Neuron (in vitro differentiated cells): ENCODE measurements at regions not wholly inside any gene's neighbourhood (a gene's known extent, or its start where the extent isn't known, plus 50 kb on each side); places are given as distances from the start of the nearest gene placed in this dataset.

Experiments used
- H2AFZ ChIP-seq: one replicate; pipeline ENCODE4 v1.6.1; 2013; ENCODE audit warnings: low read depth, mild to moderate bottlenecking, inconsistent platforms, low read length, moderate library complexity
- H3K27me3 ChIP-seq: one replicate; pipeline ENCODE4 v1.6.1; 2013; ENCODE audit warnings: low read length; ENCODE audit not compliant: insufficient read depth
- H3K36me3 ChIP-seq: one replicate; pipeline ENCODE4 v1.6.1; 2013; ENCODE audit warnings: low read length; ENCODE audit not compliant: insufficient read depth
- H3K4me1 ChIP-seq: one replicate; pipeline ENCODE4 v1.6.1; 2013; ENCODE audit warnings: low read length; ENCODE audit not compliant: insufficient read depth
- H3K4me3 ChIP-seq: 2 replicates; pipeline ENCODE4 v1.5.1; 2013; ENCODE audit warnings: mild to moderate bottlenecking, low read length, moderate library complexity
- H3K9me3 ChIP-seq: one replicate; pipeline ENCODE4 v1.6.1; 2013; ENCODE audit warnings: low read length

GRCh38 chr14:84108746-84109457, 1421.0 kb upstream of the FLRT2 start:
- no peaks in the 10 kb centered on the region for H3K4me1 ChIP-seq
- H3K4me3 ChIP-seq: no peak overlapping the region
- H3K27me3 ChIP-seq: no peaks in the 10 kb centered on the region
- no peak overlapping the region for H2AFZ ChIP-seq
- H3K9me3 ChIP-seq: no peaks in the 10 kb centered on the region
- H3K36me3 ChIP-seq: no peaks in the 10 kb centered on the region

GRCh38 chr14:84112589-84112988, 1417.4 kb upstream of the FLRT2 start:
- Histone ChIP-seq H3K36me3 (no peaks in the 10 kb centered on the region), H3K4me1 (no peaks in the 10 kb centered on the region), H3K4me3 (no peak overlapping the region), H3K9me3 (no peaks in the 10 kb centered on the region), H3K27me3 (no peaks in the 10 kb centered on the region), H2AFZ (no peak overlapping the region)

GRCh38 chr14:84125676-84126075, 1404.3 kb upstream of the FLRT2 start:
- Histone ChIP-seq H3K4me3 (no peak overlapping the region), H3K4me1 (peaks cover 11% of the 10 kb centered on the region), H3K27me3 (no peaks in the 10 kb centered on the region), H2AFZ (no peak overlapping the region), H3K9me3 (no peaks in the 10 kb centered on the region), H3K36me3 (no peaks in the 10 kb centered on the region)

GRCh38 chr14:84127495-84127894, 1402.4 kb upstream of the FLRT2 start:
- H3K4me3 ChIP-seq: no peak overlapping the region
- H3K9me3 ChIP-seq: no peaks in the 10 kb centered on the region
- H3K4me1 ChIP-seq: peaks cover 11% of the 10 kb centered on the region
- no peaks in the 10 kb centered on the region for H3K36me3 ChIP-seq
- H2AFZ ChIP-seq: no peak overlapping the region
- no peaks in the 10 kb centered on the region for H3K27me3 ChIP-seq

- H3K4me1 ChIP-seq: peaks cover 11% of the 10 kb centered on the region
- H3K9me3 ChIP-seq: no peaks in the 10 kb centered on the region
- H2AFZ ChIP-seq: no peak overlapping the region
- no peak overlapping the region for H3K4me3 ChIP-seq
- H3K36me3 ChIP-seq: no peaks in the 10 kb centered on the region
- no peaks in the 10 kb centered on the region for H3K27me3 ChIP-seq
Measured at GRCh38 chr14:84128050-84128449, 1401.9 kb upstream of the FLRT2 start.

- peak overlapping the region; percentile 54 for H2AFZ ChIP-seq
- peaks cover 11% of the 10 kb centered on the region for H3K4me1 ChIP-seq
- peak overlapping the region; percentile 2 for H3K4me3 ChIP-seq
- H3K36me3 ChIP-seq: no peaks in the 10 kb centered on the region
- H3K27me3 ChIP-seq: no peaks in the 10 kb centered on the region
- H3K9me3 ChIP-seq: no peaks in the 10 kb centered on the region
Measured at GRCh38 chr14:84129007-84129406, 1400.9 kb upstream of the FLRT2 start.

GRCh38 chr14:84129941-84130340, 1400.0 kb upstream of the FLRT2 start:
- peaks cover 11% of the 10 kb centered on the region for H3K4me1 ChIP-seq
- H2AFZ ChIP-seq: no peak overlapping the region
- H3K27me3 ChIP-seq: no peaks in the 10 kb centered on the region
- no peaks in the 10 kb centered on the region for H3K9me3 ChIP-seq
- no peak overlapping the region for H3K4me3 ChIP-seq
- no peaks in the 10 kb centered on the region for H3K36me3 ChIP-seq

- Histone ChIP-seq H3K9me3 (no peaks in the 10 kb centered on the region), H2AFZ (no peak overlapping the region), H3K4me3 (no peak overlapping the region), H3K27me3 (no peaks in the 10 kb centered on the region), H3K4me1 (peaks cover 11% of the 10 kb centered on the region), H3K36me3 (no peaks in the 10 kb centered on the region)
Measured at GRCh38 chr14:84131924-84132323, 1398.0 kb upstream of the FLRT2 start.

GRCh38 chr14:84144166-84144565, 1385.8 kb upstream of the FLRT2 start:
- H3K4me3 ChIP-seq: no peak overlapping the region
- no peaks in the 10 kb centered on the region for H3K27me3 ChIP-seq
- no peaks in the 10 kb centered on the region for H3K36me3 ChIP-seq
- H3K4me1 ChIP-seq: no peaks in the 10 kb centered on the region
- H3K9me3 ChIP-seq: no peaks in the 10 kb centered on the region
- no peak overlapping the region for H2AFZ ChIP-seq

GRCh38 chr14:84152452-84152851, 1377.5 kb upstream of the FLRT2 start:
- H3K36me3 ChIP-seq: no peaks in the 10 kb centered on the region
- H2AFZ ChIP-seq: no peak overlapping the region
- H3K27me3 ChIP-seq: no peaks in the 10 kb centered on the region
- no peak overlapping the region for H3K4me3 ChIP-seq
- no peaks in the 10 kb centered on the region for H3K4me1 ChIP-seq
- no peaks in the 10 kb centered on the region for H3K9me3 ChIP-seq

GRCh38 chr14:84162633-84163032, 1367.3 kb upstream of the FLRT2 start:
- Histone ChIP-seq H2AFZ (no peak overlapping the region), H3K4me1 (no peaks in the 10 kb centered on the region), H3K36me3 (no peaks in the 10 kb centered on the region), H3K4me3 (no peak overlapping the region), H3K27me3 (no peaks in the 10 kb centered on the region), H3K9me3 (no peaks in the 10 kb centered on the region)

GRCh38 chr14:84167026-84167425, 1362.9 kb upstream of the FLRT2 start:
- no peak overlapping the region for H2AFZ ChIP-seq
- no peaks in the 10 kb centered on the region for H3K4me1 ChIP-seq
- H3K4me3 ChIP-seq: no peak overlapping the region
- H3K36me3 ChIP-seq: no peaks in the 10 kb centered on the region
- H3K27me3 ChIP-seq: no peaks in the 10 kb centered on the region
- H3K9me3 ChIP-seq: no peaks in the 10 kb centered on the region

- H3K27me3 ChIP-seq: no peaks in the 10 kb centered on the region
- no peaks in the 10 kb centered on the region for H3K4me1 ChIP-seq
- no peak overlapping the region for H3K4me3 ChIP-seq
- H2AFZ ChIP-seq: no peak overlapping the region
- H3K9me3 ChIP-seq: no peaks in the 10 kb centered on the region
- no peaks in the 10 kb centered on the region for H3K36me3 ChIP-seq
Measured at GRCh38 chr14:84180336-84180735, 1349.6 kb upstream of the FLRT2 start.

- H2AFZ ChIP-seq: no peak overlapping the region
- no peak overlapping the region for H3K4me3 ChIP-seq
- no peaks in the 10 kb centered on the region for H3K4me1 ChIP-seq
- H3K36me3 ChIP-seq: no peaks in the 10 kb centered on the region
- no peaks in the 10 kb centered on the region for H3K27me3 ChIP-seq
- no peaks in the 10 kb centered on the region for H3K9me3 ChIP-seq
Measured at GRCh38 chr14:84181072-84181471, 1348.9 kb upstream of the FLRT2 start.
